ENCODE measurements at regions not wholly inside any gene's neighbourhood (a gene's known extent, or its start where the extent isn't known, plus 50 kb on each side); places are given as distances from the start of the nearest gene placed in this dataset. TPM values are rescaled to one million over a fixed set of nuclear protein-coding genes. Genes with fewer than 3 reads are reported as not detected.
"Not testable (repeated sequence)": the region's sequence is repeated elsewhere in the genome, so short reads cannot be mapped to it uniquely, and the experiment has no call there.

- intact Hi-C loops (cut with DNase I, micrococcal nuclease) = no loop called here
- Histone ChIP-seq H3K4me3 (no peak overlapping the region), H3K36me3 (ENCODE audit: low read depth) (no peaks in the 10 kb centered on the region), H3K9me3 (no peaks in the 10 kb centered on the region), H3K4me1 (ENCODE audit: low read depth) (peaks cover 3% of the 10 kb centered on the region)
- ATAC-seq (peak; percentile 60), DNase-seq (peak in 2 of 3 donors; percentile 15 to 28)
- peak; percentile 20 for TF ChIP-seq CTCF (IDR thresholded peaks at IDR 0.05)
Measured at GRCh38 chr10:45249978-45250693, 65.3 kb downstream of the OR13A1 start.

- H3K4me3 ChIP-seq; H3K36me3 ChIP-seq (ENCODE audit: low read depth); H3K9me3 ChIP-seq; H3K4me1 ChIP-seq (ENCODE audit: low read depth); ATAC-seq; intact Hi-C loops (cut with DNase I, micrococcal nuclease); DNase-seq: not testable (repeated sequence)
Measured at GRCh38 chr10:45250694-45251075, 64.7 kb downstream of the OR13A1 start.

Small RNA genes lying in the stretch of these regions (microRNA-seq; reads per million reads assigned to microRNA genes)
- not detected for gene MIR3156-1

Data from mucosa of descending colon (tissue), 3 donors.